Heart right ventricle (tissue), 16 donors: ENCODE measurements at regions not wholly inside any gene's neighbourhood (a gene's known extent, or its start where the extent isn't known, plus 50 kb on each side); places are given as distances from the start of the nearest gene placed in this dataset.

Source experiments
- ATAC-seq, 8 donors: fragments of 200-7000 bp; cut with Tn5 transposase; one replicate each; pipeline ENCODE4 v1.9.1; 2020; ENCODE audit warnings: mild to moderate bottlenecking in 8 of 8, moderate library complexity in 8 of 8, moderate number of reproducible peaks in 1 of 8
- DNase-seq, 2 donors: peaks; one replicate each; pipeline ENCODE4 v3.0.0-alpha.2; 2020
- H3K27ac ChIP-seq, 10 donors: fragments of 200-600 bp; sonication (generic) in 2 of 10; one replicate each; pipeline versions ENCODE4 v1.5.0 to v1.8.0; 2020 to 2022; ENCODE audit warnings: mild to moderate bottlenecking in 3 of 10
- H3K27me3 ChIP-seq, 7 donors: fragments of 200-600 bp; one replicate each; pipeline ENCODE4 v1.8.0; 2021 to 2022; ENCODE audit warnings: mild to moderate bottlenecking in 2 of 7
- H3K36me3 ChIP-seq, 9 donors: fragments of 200-600 bp; sonication (generic) in 1 of 9; one replicate each; pipeline versions ENCODE4 v1.5.0 to v1.8.0; 2020 to 2022; ENCODE audit warnings: mild to moderate bottlenecking in 2 of 9
- H3K4me1 ChIP-seq, 9 donors: fragments of 200-600 bp; sonication (generic) in 1 of 9; one replicate each; pipeline versions ENCODE4 v1.5.0 to v1.8.0; 2020 to 2022; ENCODE audit warnings: mild to moderate bottlenecking in 4 of 9
- H3K4me3 ChIP-seq, 10 donors: fragments of 200-600 bp; sonication (generic) in 2 of 10; one replicate each; pipeline versions ENCODE4 v1.5.0 to v1.8.0; 2020 to 2022; ENCODE audit warnings: mild to moderate bottlenecking in 7 of 10, moderate library complexity in 2 of 10
- H3K9me3 ChIP-seq, 11 donors: fragments of 200-600 bp in 10 of 11; sonication (generic) in 2 of 11; one replicate each; pipeline versions ENCODE4 v1.5.0 to v1.8.0; 2013 to 2022; ENCODE audit warnings: mild to moderate bottlenecking in 2 of 11, control low read depth in 1 of 11, moderate library complexity in 1 of 11
- WGBS, 2 donors: extraction: QIAGEN DNeasy Blood & Tissue Kit; methylation state at CpG; one replicate each; pipeline ENCODE4 v1.1.7; 2013; ENCODE audit warnings: inconsistent platforms in 1 of 2; 5-methylcytosine and 5-hydroxymethylcytosine counted together
- intact Hi-C, 10 donors: fragments of 100-400 bp; cut with DNase I; formaldehyde crosslinking; loops; one replicate each; pipeline versions ENCODE4 v1.11.1 to v1.14.2; 2022
- TF ChIP-seq, protein P1 (sequence below), 9 donors: fragments of 200-600 bp; sonication (generic) in 2 of 9; IDR thresholded peaks; one replicate each; pipeline versions ENCODE4 v1.5.0 to v1.8.0; 2021 to 2022; ENCODE audit warnings: antibody characterized with exemption in 9 of 9, mild to moderate bottlenecking in 5 of 9, moderate library complexity in 1 of 9
- donor health status: Arrhythmogenic right ventricular cardiomyopathy.
- donor health status: ischemic (EF 13 %, LVEDD 7.1; RV severe dilation, severe dysfunction).
- donor health status: healthy with polysubstance abuse.
- donor health status: DM: no; HTN: yes; CAD: no.
- donor health status: DM: no; HTN: no; CAD: no.
- donor health status: ischemic (EF 25% LVEDD 6.9; RV normal size, moderate dysfunction).
- donor health status: ischemic (EF 25% LVEDD 5.7; RV mildly dilated, moderate dysfunction).
- donor health status: healthy.
- donor health status: DM: yes; HTN: yes; CAD: no.
- donor health status: Ischemic cardiomyopathy.
- donor health status: ischemic (EF 35%, LVEDD 5.7; RV mildly dilated, moderate dysfunction).
- donor health status: nonischemic (EF 11% LVEDD 7.7; RV severe dilation, severe dysfunction).
- donor health status: DM: yes; HTN: yes; CAD: no.
- donor health status: PGD.
- donor health status: ischemic (EF 29% LVEDD 5.4; RV normal size, mild dysfunction).
- donor health status: nonischemic (EF 23%, LVEDD 6.1; RV moderate dilation, normal function).

DNA sequence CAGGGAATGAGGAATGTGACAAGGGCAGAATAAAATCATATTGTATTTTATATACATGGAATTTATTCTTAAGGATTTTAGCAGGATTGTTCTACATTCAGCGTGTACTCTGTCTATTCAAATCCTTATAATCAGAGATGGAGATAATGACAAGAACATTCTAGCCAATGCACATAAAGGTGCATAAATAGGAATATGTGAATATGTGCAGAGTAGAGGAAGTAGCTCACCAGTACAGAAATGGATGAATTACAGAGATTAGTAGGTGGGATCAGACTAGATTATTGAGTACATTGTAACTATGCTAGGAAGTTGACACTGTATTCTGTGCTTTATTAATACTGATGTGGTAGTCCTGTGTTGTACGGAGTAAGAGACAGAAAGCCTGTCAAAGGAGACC, 1308.8 kb downstream of the FAM181B start:
- ATAC-seq (no peak), DNase-seq (no peak)
- Histone ChIP-seq H3K4me1 (no peaks in the 10 kb centered on the region), H3K36me3 (no peaks in the 10 kb centered on the region), H3K27me3 (no peaks in the 10 kb centered on the region), H3K4me3 (no peak overlapping the region), H3K27ac (no peak overlapping the region), H3K9me3 (no peaks in the 10 kb centered on the region)
- TF ChIP-seq, protein P1, sequence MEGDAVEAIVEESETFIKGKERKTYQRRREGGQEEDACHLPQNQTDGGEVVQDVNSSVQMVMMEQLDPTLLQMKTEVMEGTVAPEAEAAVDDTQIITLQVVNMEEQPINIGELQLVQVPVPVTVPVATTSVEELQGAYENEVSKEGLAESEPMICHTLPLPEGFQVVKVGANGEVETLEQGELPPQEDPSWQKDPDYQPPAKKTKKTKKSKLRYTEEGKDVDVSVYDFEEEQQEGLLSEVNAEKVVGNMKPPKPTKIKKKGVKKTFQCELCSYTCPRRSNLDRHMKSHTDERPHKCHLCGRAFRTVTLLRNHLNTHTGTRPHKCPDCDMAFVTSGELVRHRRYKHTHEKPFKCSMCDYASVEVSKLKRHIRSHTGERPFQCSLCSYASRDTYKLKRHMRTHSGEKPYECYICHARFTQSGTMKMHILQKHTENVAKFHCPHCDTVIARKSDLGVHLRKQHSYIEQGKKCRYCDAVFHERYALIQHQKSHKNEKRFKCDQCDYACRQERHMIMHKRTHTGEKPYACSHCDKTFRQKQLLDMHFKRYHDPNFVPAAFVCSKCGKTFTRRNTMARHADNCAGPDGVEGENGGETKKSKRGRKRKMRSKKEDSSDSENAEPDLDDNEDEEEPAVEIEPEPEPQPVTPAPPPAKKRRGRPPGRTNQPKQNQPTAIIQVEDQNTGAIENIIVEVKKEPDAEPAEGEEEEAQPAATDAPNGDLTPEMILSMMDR (IDR thresholded peaks at IDR 0.05), result no peak
- 92 to 94% methylated on average over 2 of the region's 2 CpGs for WGBS, 2 donors
- intact Hi-C loops, result no loop called here

- intact Hi-C loops, result no loop called here
- H3K4me1 ChIP-seq, result no peaks in the 10 kb centered on the region
- ATAC-seq, result no peak
- no peaks in the 10 kb centered on the region for H3K27me3 ChIP-seq
- no peaks in the 10 kb centered on the region for H3K36me3 ChIP-seq
- TF ChIP-seq, protein P1 (IDR thresholded peaks at IDR 0.05), result no peak
- no peaks in the 10 kb centered on the region for H3K9me3 ChIP-seq
- no peak overlapping the region for H3K4me3 ChIP-seq
- H3K27ac ChIP-seq, result no peak overlapping the region
- no peak for DNase-seq
Observed at GRCh38 chr11:81422402-81422801, 1311.3 kb downstream of the FAM181B start.

GRCh38 chr11:81421251-81421860, 1312.3 kb downstream of the FAM181B start:
- Histone ChIP-seq H3K27me3 (no peaks in the 10 kb centered on the region), H3K4me1 (no peaks in the 10 kb centered on the region), H3K27ac (no peak overlapping the region), H3K9me3 (no peaks in the 10 kb centered on the region), H3K4me3 (no peak overlapping the region), H3K36me3 (no peaks in the 10 kb centered on the region)
- intact Hi-C loops, result no loop called here
- 91 to 95% methylated on average over 18 of the region's 18 CpGs for WGBS, 2 donors
- ATAC-seq (no peak), DNase-seq (no peak)
- TF ChIP-seq, protein P1 (IDR thresholded peaks at IDR 0.05), result no peak

GRCh38 chr11:81420668-81421250, 1312.9 kb downstream of the FAM181B start:
- H3K4me3 ChIP-seq, result no peak overlapping the region
- intact Hi-C loops, result no loop called here
- no peaks in the 10 kb centered on the region for H3K36me3 ChIP-seq
- H3K27me3 ChIP-seq, result no peaks in the 10 kb centered on the region
- DNase-seq (no peak), ATAC-seq (peak in 2 of 8 donors; percentile 58 to 79)
- no peaks in the 10 kb centered on the region for H3K9me3 ChIP-seq
- no peak overlapping the region for H3K27ac ChIP-seq
- TF ChIP-seq, protein P1 (IDR thresholded peaks at IDR 0.05), result peak in 2 of 9 donors; percentile 28 to 31
- no peaks in the 10 kb centered on the region for H3K4me1 ChIP-seq
- 65 to 66% methylated on average over 3 of the region's 3 CpGs for WGBS, 2 donors
